HFFc6 (cell line): ENCODE measurements at regions not wholly inside any gene's neighbourhood (a gene's known extent, or its start where the extent isn't known, plus 50 kb on each side); places are given as distances from the start of the nearest gene placed in this dataset.

Experiments used
- DNase-seq: peaks from one replicate; pipeline ENCODE4 v3.0.0-alpha.2; 2018
- H3K27ac Mint-ChIP-seq: 2 replicates; pipeline ENCODE4 v1.8.0; 2020; ENCODE audit warnings: mild to moderate bottlenecking, mixed read lengths
- H3K27me3 Mint-ChIP-seq: 2 replicates; pipeline ENCODE4 v1.8.0; 2021; ENCODE audit warnings: mild to moderate bottlenecking, moderate library complexity, mixed read lengths; ENCODE audit not compliant: insufficient read depth
- H3K36me3 Mint-ChIP-seq: 2 replicates; pipeline ENCODE4 v1.8.0; 2021; ENCODE audit warnings: low read depth, mixed read lengths
- H3K4me1 Mint-ChIP-seq: 2 replicates; pipeline ENCODE4 v1.8.0; 2020; ENCODE audit warnings: low read depth, mixed read lengths
- H3K4me3 Mint-ChIP-seq: 2 replicates; pipeline ENCODE4 v1.8.0; 2020; ENCODE audit warnings: mild to moderate bottlenecking, moderate library complexity, mixed read lengths
- H3K9me3 Mint-ChIP-seq: 2 replicates; pipeline ENCODE4 v1.8.0; 2020; ENCODE audit warnings: mild to moderate bottlenecking, mixed read lengths
- CTCF ChIP-seq: fragments of 200-600 bp; sonication (generic); IDR thresholded peaks from 2 replicates; pipeline ENCODE4 v1.5.0; 2021; ENCODE audit warnings: antibody characterized with exemption, mild to moderate bottlenecking

DNA sequence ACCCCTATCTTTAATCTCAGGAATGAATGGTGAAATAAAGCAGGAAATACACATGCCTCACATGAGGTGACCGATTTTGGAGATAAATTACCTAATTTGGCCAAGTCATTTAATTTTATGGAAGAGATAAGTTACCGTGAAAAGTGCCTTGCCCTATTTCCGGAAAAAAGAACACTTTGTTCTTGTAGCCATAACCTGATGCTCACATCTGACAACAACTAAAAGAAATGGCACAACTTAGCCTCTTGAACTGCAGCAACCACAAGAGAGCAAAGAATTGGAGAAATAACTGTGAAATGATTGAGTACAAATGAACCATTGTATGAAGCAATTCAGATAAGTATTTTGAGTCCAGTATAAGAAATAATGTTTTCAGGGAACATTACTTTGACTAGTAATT is 628.1 kb upstream of the TYRP1 start:
- TF ChIP-seq CTCF: no peak
- no peaks in the 10 kb centered on the region for H3K4me1 Mint-ChIP-seq
- H3K9me3 Mint-ChIP-seq: peaks cover 37% of the 10 kb centered on the region
- no peak for DNase-seq
- H3K4me3 Mint-ChIP-seq: no peak overlapping the region
- H3K27me3 Mint-ChIP-seq: no peaks in the 10 kb centered on the region
- no peak overlapping the region for H3K27ac Mint-ChIP-seq
- H3K36me3 Mint-ChIP-seq: no peaks in the 10 kb centered on the region

DNA sequence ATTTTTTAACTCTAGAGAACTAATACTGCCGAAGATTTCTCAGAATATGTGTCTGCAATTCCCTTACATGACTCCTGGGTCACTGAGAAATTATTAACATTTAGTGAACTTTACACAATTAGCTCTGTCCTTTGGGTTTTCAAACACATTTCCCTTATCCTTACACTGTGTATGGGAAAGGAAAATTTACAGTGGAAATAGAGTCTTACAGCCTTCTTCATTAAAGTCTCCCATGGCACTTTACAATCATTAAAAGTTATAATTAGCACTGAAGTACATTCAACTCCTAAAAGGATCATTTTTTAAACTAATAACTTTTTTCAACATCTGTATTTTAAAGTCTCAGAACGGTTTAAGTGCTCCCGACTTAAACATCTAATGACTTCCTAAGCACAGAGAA is 627.5 kb upstream of the TYRP1 start:
- Mint-ChIP-seq H3K9me3 (peaks cover 37% of the 10 kb centered on the region), H3K4me1 (no peaks in the 10 kb centered on the region), H3K4me3 (no peak overlapping the region)

DNA sequence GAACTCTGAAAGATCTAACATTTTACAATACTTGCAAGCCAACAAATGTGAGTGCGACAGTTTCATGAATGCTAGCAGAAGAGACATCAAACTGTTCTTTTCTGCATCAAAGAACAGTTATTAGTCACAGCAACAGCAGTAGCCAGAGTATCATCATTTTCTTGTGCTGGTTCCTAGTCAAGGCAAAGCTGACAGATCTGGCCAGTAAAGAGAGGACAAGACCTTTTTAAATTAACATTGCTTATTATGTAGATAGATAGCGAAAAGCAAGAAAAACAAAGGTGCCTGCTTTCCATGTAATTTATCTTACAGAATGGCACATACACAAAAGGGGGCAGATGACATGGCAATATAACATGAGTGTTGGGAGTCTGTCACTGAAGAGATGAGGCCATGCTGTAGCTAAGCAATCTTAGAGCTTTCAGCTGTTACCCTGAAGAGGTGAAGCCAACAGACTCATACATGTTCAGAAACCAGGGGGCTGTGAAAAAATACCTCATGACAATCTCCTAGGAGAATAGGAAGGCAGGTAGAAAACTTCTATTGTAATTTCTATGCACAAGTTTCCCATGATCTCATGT is 626.6 kb upstream of the TYRP1 start:
- peaks cover 33% of the 10 kb centered on the region for H3K9me3 Mint-ChIP-seq

More for the DNA sequence above, 627.5 kb upstream of the TYRP1 start:
- no peak overlapping the region for H3K27ac Mint-ChIP-seq
- DNase-seq: no peak
- no peaks in the 10 kb centered on the region for H3K27me3 Mint-ChIP-seq
- no peak for TF ChIP-seq CTCF
- no peaks in the 10 kb centered on the region for H3K36me3 Mint-ChIP-seq

GRCh38 chr9:12069366-12069765 is 623.8 kb upstream of the TYRP1 start:
- H3K27ac Mint-ChIP-seq: no peak overlapping the region
- no peaks in the 10 kb centered on the region for H3K4me1 Mint-ChIP-seq
- no peak overlapping the region for H3K4me3 Mint-ChIP-seq
- H3K27me3 Mint-ChIP-seq: no peaks in the 10 kb centered on the region
- H3K9me3 Mint-ChIP-seq: peaks cover 44% of the 10 kb centered on the region
- no peak for TF ChIP-seq CTCF
- no peaks in the 10 kb centered on the region; the same call in 1 of the 2 replicates for H3K36me3 Mint-ChIP-seq
- no peak for DNase-seq

More for the DNA sequence above, 626.6 kb upstream of the TYRP1 start:
- Mint-ChIP-seq H3K27me3 (no peaks in the 10 kb centered on the region), H3K4me1 (no peaks in the 10 kb centered on the region), H3K4me3 (no peak overlapping the region), H3K36me3 (no peaks in the 10 kb centered on the region; the same call in 1 of the 2 replicates), H3K27ac (no peak overlapping the region)
- no peak for TF ChIP-seq CTCF
- DNase-seq: no peak

- DNase-seq: no peak
- Mint-ChIP-seq H3K9me3 (peaks cover 41% of the 10 kb centered on the region), H3K4me3 (no peak overlapping the region), H3K27me3 (no peaks in the 10 kb centered on the region), H3K27ac (no peak overlapping the region), H3K36me3 (no peaks in the 10 kb centered on the region), H3K4me1 (no peaks in the 10 kb centered on the region)
- TF ChIP-seq CTCF: no peak
These were observed 607.8 kb upstream of the TYRP1 start for GRCh38 chr9:12085399-12085798.
